Osteocyte (in vitro differentiated cells): ENCODE measurements at regions not wholly inside any gene's neighbourhood (a gene's known extent, or its start where the extent isn't known, plus 50 kb on each side); places are given as distances from the start of the nearest gene placed in this dataset.

Experiments used
- DNase-seq: peaks from one replicate; pipeline ENCODE4 v3.0.0; 2021; ENCODE audit warnings: mixed read lengths; ENCODE audit not compliant: unreplicated experiment; ENCODE audit errors: extremely low spot score
- H3K27ac Mint-ChIP-seq: one replicate; pipeline ENCODE4 v1.8.0; 2021; ENCODE audit warnings: mild to moderate bottlenecking, mixed read lengths; ENCODE audit not compliant: unreplicated experiment
- H3K27me3 Mint-ChIP-seq: one replicate; pipeline ENCODE4 v1.8.0; 2021; ENCODE audit warnings: mixed read lengths; ENCODE audit not compliant: unreplicated experiment
- H3K36me3 Mint-ChIP-seq: one replicate; pipeline ENCODE4 v1.8.0; 2021; ENCODE audit warnings: mixed read lengths; ENCODE audit not compliant: unreplicated experiment
- H3K4me1 Mint-ChIP-seq: one replicate; pipeline ENCODE4 v1.8.0; 2021; ENCODE audit warnings: mixed read lengths; ENCODE audit not compliant: unreplicated experiment
- H3K4me3 Mint-ChIP-seq: one replicate; pipeline ENCODE4 v1.8.0; 2021; ENCODE audit warnings: mild to moderate bottlenecking, moderate library complexity, mixed read lengths; ENCODE audit not compliant: unreplicated experiment
- H3K9me3 Mint-ChIP-seq: one replicate; pipeline ENCODE4 v1.8.0; 2021; ENCODE audit warnings: mixed read lengths; ENCODE audit not compliant: unreplicated experiment
- TF ChIP-seq, protein P1 (sequence below): fragments of 200-600 bp; sonication (generic); IDR thresholded peaks from 2 replicates; pipeline ENCODE4 v1.5.0; 2021; ENCODE audit warnings: antibody characterized with exemption, mild to moderate bottlenecking, moderate library complexity

DNA sequence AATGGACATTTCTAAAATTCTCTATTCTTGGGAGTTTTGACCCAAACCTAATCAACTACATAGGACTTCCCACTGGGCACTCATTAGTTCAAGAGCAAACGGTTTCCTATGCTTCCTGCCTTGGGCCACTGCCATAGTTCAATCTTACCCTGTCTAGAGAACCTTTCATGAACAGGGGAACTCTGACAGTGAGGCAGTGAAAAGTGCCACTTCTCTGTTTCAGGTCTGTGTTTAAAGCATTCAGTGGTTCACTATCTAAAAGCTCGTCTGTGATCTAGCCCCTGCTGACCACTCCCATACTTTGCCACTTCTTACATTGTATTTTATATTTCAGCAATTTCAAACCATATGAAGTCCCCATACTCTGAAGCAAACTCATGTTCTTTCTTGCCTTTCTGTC is 122.7 kb upstream of the IGF1 start:
- Mint-ChIP-seq H3K9me3 (peaks cover 11% of the 10 kb centered on the region), H3K36me3 (peaks cover 1% of the 10 kb centered on the region), H3K4me1 (no peaks in the 10 kb centered on the region), H3K27ac (no peak overlapping the region), H3K4me3 (no peak overlapping the region), H3K27me3 (no peaks in the 10 kb centered on the region)
- DNase-seq: no peak
- TF ChIP-seq, protein P1, sequence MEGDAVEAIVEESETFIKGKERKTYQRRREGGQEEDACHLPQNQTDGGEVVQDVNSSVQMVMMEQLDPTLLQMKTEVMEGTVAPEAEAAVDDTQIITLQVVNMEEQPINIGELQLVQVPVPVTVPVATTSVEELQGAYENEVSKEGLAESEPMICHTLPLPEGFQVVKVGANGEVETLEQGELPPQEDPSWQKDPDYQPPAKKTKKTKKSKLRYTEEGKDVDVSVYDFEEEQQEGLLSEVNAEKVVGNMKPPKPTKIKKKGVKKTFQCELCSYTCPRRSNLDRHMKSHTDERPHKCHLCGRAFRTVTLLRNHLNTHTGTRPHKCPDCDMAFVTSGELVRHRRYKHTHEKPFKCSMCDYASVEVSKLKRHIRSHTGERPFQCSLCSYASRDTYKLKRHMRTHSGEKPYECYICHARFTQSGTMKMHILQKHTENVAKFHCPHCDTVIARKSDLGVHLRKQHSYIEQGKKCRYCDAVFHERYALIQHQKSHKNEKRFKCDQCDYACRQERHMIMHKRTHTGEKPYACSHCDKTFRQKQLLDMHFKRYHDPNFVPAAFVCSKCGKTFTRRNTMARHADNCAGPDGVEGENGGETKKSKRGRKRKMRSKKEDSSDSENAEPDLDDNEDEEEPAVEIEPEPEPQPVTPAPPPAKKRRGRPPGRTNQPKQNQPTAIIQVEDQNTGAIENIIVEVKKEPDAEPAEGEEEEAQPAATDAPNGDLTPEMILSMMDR: no peak

DNA sequence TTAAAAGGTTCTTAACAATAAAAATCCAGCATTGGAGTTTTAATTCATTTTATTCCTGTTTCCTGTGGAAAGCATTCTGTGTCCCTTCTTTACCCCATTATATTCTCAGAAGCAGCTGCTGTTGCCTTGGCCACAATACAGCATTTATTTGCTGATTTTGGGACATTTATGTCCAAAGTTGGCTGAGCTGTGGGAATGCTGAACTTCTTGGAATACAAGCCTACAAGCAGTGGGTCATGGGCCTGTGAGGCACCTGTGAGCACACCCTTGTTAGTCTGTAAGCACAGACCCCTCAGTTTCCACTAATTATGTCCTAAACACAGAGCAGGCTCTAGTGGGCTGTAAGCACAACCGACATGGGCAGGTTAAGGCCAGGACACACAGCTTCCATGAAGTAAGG is 122.2 kb upstream of the IGF1 start:
- DNase-seq: no peak
- Mint-ChIP-seq H3K9me3 (peaks cover 9% of the 10 kb centered on the region), H3K4me1 (no peaks in the 10 kb centered on the region), H3K27me3 (peaks cover 2% of the 10 kb centered on the region), H3K27ac (no peak overlapping the region), H3K4me3 (no peak overlapping the region), H3K36me3 (peaks cover 1% of the 10 kb centered on the region)
- TF ChIP-seq, protein P1: no peak

DNA sequence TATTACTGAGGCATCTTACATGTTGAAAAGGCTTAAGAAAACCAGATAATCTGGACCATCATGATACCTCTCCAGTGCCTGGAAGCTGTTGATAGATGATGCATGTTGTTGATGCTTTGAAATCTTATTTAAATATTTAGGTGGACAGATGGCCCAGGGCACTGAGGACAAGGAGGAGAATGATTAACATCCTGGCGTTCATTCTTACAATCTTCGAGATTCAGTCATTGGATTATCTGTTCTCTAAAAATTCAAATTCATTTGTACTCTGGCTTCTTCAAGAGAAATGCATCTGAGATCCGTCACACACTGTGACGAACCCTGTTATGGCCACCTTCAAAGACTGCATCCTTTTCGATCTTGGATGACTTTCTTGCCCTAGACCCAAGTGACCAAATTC is 121.3 kb upstream of the IGF1 start:
- Mint-ChIP-seq H3K4me3 (no peak overlapping the region), H3K27ac (no peak overlapping the region), H3K4me1 (no peaks in the 10 kb centered on the region), H3K27me3 (peaks cover 3% of the 10 kb centered on the region), H3K36me3 (no peaks in the 10 kb centered on the region), H3K9me3 (no peaks in the 10 kb centered on the region)
- no peak for DNase-seq
- TF ChIP-seq, protein P1: no peak

DNA sequence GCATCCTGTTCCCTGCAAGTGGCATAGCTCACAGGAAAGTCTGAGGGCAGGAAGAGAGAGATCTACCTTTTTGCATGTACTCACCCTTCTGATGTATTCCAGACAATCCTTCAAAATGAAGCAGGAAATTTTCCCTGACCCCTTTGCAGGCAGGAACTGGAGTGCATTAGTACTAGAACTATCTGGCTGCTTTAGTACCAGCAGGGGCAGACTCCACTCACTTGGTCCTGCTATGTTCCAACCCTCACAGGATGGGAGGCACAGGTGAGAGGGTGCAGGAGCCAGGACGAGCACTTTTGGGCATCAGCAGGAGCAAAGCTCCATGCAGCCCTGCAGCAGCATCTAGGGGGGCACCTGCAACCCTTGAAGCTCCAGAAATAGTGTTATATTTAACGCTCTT is 116.3 kb upstream of the IGF1 start:
- TF ChIP-seq, protein P1: no peak
- no peak for DNase-seq
- H3K4me1 Mint-ChIP-seq: peaks cover 2% of the 10 kb centered on the region
- peaks cover 3% of the 10 kb centered on the region for H3K27me3 Mint-ChIP-seq
- H3K9me3 Mint-ChIP-seq: peaks cover 5% of the 10 kb centered on the region
- no peak overlapping the region for H3K27ac Mint-ChIP-seq
- H3K4me3 Mint-ChIP-seq: no peak overlapping the region
- no peaks in the 10 kb centered on the region for H3K36me3 Mint-ChIP-seq

DNA sequence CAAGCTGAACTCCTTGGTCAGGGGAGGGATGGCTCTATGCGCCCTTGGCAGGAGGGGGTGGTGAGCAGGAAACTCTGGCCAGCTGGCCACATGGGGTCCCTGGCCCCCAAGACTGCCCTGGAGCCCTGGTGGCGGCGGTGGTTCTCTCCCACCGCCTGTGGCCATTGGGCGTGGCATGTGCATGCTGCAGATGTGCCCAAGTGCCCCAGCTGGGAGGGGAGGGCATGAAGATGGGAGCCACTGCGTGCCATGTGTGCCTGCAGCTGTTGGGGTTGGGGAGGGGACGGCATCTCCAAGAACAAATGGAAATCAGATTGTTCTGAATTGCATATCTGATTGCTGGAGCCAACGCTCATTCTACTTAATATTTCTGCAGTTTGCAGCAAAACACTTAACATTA is 115.7 kb upstream of the IGF1 start:
- H3K27ac Mint-ChIP-seq: no peak overlapping the region
- peaks cover 3% of the 10 kb centered on the region for H3K27me3 Mint-ChIP-seq
- H3K9me3 Mint-ChIP-seq: peaks cover 5% of the 10 kb centered on the region
- DNase-seq: no peak
- no peak overlapping the region for H3K4me3 Mint-ChIP-seq
- TF ChIP-seq, protein P1: no peak
- H3K4me1 Mint-ChIP-seq: peaks cover 2% of the 10 kb centered on the region
- no peaks in the 10 kb centered on the region for H3K36me3 Mint-ChIP-seq
